AG08396 (cell line): ENCODE measurements at regions not wholly inside any gene's neighbourhood (a gene's known extent, or its start where the extent isn't known, plus 50 kb on each side); places are given as distances from the start of the nearest gene placed in this dataset.

Experiments used
- DNase-seq: peaks from one replicate; pipeline ENCODE4 v3.0.0; 2012; ENCODE audit warnings: low spot score, mixed read lengths

GRCh38 chr18:22544626-22545025, 126.9 kb upstream of the CTAGE1 start:
- DNase-seq: no peak

DNA sequence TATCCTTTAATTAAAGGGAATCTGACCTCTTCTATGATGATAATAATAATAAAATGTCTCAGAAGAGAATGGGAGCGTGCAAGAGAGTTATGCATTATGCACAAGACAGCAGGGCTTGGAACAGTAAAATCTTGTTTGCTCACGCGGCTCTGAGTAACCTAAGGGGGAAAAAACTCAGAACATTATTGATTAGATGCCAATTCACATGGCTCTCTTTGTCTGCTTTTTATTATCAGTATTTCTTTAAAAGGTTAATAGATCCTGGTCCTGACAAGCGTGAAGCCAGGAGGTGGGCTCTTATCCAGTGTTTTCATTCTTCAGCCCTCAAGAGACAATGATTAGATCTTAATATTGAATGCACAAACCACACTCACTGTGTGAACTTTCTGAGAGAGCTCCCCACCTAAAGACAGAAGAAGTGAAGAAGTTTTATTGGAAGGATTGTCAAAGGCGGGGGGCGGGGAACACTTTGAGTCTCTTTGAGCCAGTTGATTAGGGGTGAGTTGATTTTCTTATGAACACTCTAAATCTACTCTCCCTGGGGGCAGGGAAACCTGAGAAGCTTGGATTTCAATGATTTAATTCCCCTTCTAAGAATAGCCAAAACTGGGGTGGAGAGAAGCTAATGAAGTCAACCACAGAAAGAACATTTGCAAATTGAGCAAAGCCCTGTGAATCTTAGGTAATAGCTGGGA, 127.5 kb upstream of the CTAGE1 start:
- DNase-seq: no peak

- DNase-seq: no peak
Measured at GRCh38 chr18:22546905-22547570, 129.3 kb upstream of the CTAGE1 start.

- no peak for DNase-seq
Measured at GRCh38 chr18:22547807-22548561, 130.3 kb upstream of the CTAGE1 start.

- no peak for DNase-seq
Measured at GRCh38 chr18:22549260-22549937, 131.7 kb upstream of the CTAGE1 start.

DNA sequence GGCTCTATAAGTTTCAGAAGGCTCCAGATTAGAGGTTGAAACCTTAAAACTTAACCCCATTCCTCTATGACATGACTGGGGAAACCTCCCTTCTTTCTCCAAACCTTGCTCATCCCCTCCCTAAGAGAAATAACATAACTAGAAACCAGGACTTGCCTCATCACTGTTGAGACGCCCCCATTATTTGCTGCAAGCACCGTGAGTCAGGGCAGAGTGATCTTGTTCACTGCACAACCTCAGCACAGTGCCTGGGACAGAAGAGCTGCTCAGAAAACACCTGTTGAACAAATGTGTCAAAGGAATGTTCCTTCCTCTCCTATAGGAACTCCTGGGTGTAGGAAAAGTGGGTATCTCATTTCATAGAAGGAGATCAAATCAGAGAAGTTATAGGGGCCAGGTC, 132.7 kb upstream of the CTAGE1 start:
- DNase-seq: no peak

- no peak for DNase-seq
Measured at GRCh38 chr18:22550861-22551260, 133.1 kb upstream of the CTAGE1 start.

DNA sequence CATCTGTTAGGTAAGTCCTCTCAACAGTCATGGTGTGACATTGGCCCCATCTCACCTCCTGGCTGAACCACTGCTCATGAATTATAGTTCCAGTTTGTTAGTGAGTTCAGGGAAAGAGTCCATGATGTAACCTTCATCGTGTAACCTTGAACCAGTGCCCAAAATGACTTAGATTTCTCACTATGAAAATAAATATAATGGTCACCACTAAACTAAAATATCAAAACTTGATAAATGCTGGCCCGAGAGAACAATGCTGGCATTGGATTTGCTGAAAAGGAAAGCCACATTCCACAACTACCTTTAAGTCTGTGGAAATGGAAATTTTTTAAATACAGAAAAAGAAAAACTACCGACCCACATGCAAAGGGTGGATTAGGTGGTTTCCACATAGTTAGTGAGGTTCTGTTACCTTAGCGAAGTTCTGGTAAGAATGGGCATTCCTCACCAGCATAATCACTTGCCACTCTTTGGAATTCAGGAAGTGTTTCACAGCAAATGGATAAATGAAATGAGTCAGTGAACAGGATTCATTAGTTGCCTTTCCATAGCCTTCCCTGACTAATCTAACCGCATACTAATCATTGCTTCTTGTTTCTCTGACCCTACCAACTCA, 133.9 kb upstream of the CTAGE1 start:
- DNase-seq: peak; percentile 68

GRCh38 chr18:22552254-22552653, 134.5 kb upstream of the CTAGE1 start:
- DNase-seq: no peak

DNA sequence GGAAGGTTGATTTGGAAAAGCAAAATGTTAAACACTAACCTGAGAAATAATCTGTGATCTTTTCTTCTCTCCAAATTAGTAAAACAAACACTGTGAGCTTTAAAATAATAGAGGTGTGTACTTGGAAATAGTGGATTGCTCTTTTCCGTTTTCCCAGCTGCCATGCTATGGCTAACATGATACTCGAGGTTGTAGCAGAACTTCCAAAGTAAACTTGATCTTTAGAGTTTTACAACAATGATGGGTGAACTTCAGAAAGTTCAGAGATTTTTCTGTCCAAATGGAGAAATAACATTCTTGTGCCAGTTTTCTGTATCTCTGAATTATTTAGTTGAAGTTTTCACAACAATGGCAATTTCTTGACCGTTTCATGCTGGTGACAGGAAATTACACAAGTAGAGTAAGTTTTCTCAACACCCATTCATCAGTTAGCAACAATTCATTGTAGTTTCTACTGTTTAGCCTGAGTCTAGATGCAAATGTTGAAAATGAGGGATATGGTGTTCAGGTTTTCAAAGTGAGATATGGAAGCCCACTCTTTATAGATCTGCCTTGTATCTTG, 135.3 kb upstream of the CTAGE1 start:
- DNase-seq: no peak

GRCh38 chr18:22556222-22557167, 138.8 kb upstream of the CTAGE1 start:
- no peak for DNase-seq

DNA sequence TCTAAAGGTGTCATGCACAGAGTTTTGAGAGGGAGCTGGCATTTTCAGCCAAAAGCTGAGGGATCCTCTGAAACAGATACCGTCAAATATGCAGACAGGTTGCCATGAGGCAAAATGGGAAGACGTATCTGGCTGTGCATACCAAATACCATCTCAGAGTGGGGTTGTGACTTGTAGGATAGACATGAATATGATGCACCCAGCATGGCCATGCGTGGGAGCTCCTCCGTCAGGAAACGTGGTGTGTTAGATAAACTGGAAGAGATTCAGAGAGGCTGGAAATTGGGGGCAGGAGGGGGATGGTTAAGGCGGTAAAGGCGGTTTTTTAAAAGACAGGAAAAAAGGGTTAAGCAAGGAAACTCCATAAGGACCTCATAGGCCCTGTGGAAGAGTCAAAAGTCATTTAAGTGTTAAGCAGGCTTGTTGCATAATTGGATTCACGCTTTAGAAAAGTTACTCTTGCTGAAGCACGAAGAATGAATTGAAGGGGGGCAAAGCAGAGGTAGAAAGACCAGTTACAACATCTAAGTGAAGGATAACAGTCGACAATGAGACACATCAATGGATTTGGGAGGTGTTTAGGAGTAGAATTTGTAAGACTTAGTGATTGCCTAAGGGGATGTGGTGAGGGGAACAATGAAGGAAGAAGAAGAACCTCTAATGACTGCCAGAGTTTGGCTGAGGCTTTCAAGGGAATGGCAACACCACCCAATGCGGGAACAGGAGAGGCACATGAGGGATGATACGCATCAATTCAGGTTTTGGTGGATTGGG, 139.6 kb upstream of the CTAGE1 start:
- no peak for DNase-seq

GRCh38 chr18:22558945-22559385, 141.2 kb upstream of the CTAGE1 start:
- peak; percentile 70 for DNase-seq

- DNase-seq: peak; percentile 72
Measured at GRCh38 chr18:22559414-22560274, 141.9 kb upstream of the CTAGE1 start.

GRCh38 chr18:22560275-22560610, 142.5 kb upstream of the CTAGE1 start:
- DNase-seq: no peak

GRCh38 chr18:22560797-22561196, 143.1 kb upstream of the CTAGE1 start:
- DNase-seq: no peak

DNA sequence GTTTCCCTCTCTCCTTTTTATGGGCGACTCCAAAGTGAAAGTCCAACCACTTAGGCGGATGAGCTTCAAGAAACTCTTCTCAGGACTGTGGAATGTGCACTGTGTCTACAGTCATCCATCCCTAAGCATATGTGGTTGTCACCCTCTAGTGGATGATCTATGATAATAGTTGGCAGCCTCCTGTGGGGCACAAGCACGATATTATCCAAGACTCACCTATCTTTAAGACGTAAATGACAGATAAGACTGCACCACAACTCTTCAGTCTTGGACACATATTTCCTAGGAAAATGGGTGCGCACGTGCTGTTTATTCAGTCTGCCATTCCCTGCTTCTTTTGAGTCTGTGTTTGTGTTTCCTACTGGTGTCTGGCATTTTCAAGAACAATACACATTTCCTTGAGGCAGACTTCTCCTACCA, 145.5 kb upstream of the CTAGE1 start:
- DNase-seq: peak; percentile 84

DNA sequence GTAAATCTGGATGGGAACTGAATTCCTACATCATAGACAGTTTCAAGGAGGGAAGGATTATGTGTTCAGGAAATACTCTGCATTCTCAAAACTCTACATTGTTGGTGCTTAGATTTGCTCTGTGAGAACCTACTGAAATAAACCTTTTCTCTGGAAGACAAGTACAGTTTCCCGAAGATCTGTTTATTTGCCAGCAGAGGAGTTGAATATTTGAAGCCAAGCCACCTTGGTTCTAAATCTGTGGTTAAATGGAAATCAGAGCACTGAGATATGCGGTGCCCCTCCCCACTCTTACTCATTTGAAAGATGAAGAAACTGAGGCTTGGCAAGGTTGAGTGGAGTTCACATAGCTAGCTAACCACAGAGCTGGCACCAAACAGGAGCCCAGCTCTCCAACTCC, 146.3 kb upstream of the CTAGE1 start:
- DNase-seq: no peak
